ENCODE measurements at regions not wholly inside any gene's neighbourhood (a gene's known extent, or its start where the extent isn't known, plus 50 kb on each side); places are given as distances from the start of the nearest gene placed in this dataset.

DNA sequence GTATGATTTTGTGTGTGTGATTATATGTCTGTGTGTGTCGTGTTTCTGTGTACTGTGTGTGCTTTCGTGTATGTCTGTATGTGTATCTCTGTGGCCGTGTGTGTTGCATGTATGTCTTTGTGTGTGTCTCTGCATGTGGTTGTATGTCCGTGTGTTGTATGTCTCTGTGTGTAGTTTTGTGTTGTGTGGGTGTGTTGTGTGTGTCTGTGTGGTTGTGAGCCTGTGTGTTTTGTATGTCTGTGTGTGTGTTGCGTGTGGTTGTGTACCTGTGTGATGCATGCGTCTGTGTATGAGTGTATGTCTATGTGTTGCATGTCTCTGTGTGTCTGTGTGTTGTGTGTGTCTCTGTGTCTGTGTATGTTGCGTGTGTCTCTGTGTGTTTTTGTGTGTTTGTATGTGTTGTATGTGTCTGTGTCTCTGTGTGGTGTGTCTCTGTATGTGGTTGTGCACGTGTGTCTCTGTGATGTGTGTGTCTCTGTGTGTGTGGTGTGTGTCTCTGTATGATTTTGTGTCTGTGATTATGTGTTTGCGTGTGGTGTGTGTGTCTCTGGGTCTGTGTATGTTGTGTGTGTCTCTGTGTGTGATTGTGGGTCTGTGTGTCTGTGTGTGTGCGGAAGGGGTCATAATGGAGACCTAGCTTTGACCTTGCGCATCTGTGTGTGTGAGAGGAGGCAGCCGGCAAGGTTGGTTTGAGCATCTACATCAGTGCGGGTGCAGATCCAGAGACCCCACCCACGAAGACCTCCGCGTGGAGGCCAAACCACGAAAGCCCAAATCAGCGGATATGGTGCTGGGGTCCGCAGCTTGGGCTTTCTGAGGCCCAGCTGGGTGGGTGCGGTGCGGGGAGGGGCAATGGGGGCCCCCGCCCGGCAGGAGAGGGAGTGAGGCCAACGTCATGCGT, 212.6 kb upstream of the GSE1 start:
- Mint-ChIP-seq H3K4me3 (no peak overlapping the region), H3K27ac (no peak overlapping the region), H3K36me3 (ENCODE audit: low read depth) (no peaks in the 10 kb centered on the region), H3K9me3 (no peaks in the 10 kb centered on the region), H3K4me1 (peaks cover 49% of the 10 kb centered on the region), H3K27me3 (ENCODE audit: low read depth, poor library complexity) (peaks cover 23% of the 10 kb centered on the region)
- DNase-seq, result peak; percentile 0
- TF ChIP-seq, protein P1, sequence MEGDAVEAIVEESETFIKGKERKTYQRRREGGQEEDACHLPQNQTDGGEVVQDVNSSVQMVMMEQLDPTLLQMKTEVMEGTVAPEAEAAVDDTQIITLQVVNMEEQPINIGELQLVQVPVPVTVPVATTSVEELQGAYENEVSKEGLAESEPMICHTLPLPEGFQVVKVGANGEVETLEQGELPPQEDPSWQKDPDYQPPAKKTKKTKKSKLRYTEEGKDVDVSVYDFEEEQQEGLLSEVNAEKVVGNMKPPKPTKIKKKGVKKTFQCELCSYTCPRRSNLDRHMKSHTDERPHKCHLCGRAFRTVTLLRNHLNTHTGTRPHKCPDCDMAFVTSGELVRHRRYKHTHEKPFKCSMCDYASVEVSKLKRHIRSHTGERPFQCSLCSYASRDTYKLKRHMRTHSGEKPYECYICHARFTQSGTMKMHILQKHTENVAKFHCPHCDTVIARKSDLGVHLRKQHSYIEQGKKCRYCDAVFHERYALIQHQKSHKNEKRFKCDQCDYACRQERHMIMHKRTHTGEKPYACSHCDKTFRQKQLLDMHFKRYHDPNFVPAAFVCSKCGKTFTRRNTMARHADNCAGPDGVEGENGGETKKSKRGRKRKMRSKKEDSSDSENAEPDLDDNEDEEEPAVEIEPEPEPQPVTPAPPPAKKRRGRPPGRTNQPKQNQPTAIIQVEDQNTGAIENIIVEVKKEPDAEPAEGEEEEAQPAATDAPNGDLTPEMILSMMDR (IDR thresholded peaks at IDR 0.05), result no peak

DNA sequence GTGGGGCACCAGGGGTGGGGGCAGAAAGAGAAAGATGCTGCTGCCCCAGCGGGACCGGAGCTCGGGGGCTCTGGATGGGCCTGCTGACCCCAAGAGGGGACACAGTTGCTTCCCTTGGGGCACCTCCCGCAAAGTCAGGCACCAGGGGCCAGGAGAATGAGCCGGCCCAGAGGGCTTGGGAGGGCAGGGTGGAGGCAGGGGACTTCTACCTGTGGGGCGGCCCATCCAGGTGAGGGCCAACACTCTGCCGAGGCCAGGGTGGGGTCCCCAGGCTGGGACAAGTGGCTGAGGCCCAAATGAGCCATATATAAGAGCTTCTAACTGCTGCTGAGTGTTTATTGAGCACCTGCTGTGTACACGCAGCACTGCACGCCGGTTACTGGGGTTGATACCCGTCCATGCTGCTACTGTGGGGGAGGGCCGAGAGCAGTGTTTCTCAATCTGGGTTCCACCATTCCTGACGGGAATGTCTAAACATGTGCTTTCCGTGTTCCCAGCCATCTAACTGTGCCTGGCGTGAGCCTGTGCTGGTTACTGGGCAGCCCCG, 211.7 kb upstream of the GSE1 start:
- peaks cover 41% of the 10 kb centered on the region for H3K4me1 Mint-ChIP-seq
- H3K4me3 Mint-ChIP-seq, result no peak overlapping the region
- peaks cover 21% of the 10 kb centered on the region for H3K27me3 Mint-ChIP-seq (ENCODE audit: low read depth, poor library complexity)
- H3K9me3 Mint-ChIP-seq, result no peaks in the 10 kb centered on the region
- TF ChIP-seq, protein P1 (IDR thresholded peaks at IDR 0.05), result no peak
- H3K36me3 Mint-ChIP-seq (ENCODE audit: low read depth), result no peaks in the 10 kb centered on the region
- H3K27ac Mint-ChIP-seq, result no peak overlapping the region
- DNase-seq, result no peak

DNA sequence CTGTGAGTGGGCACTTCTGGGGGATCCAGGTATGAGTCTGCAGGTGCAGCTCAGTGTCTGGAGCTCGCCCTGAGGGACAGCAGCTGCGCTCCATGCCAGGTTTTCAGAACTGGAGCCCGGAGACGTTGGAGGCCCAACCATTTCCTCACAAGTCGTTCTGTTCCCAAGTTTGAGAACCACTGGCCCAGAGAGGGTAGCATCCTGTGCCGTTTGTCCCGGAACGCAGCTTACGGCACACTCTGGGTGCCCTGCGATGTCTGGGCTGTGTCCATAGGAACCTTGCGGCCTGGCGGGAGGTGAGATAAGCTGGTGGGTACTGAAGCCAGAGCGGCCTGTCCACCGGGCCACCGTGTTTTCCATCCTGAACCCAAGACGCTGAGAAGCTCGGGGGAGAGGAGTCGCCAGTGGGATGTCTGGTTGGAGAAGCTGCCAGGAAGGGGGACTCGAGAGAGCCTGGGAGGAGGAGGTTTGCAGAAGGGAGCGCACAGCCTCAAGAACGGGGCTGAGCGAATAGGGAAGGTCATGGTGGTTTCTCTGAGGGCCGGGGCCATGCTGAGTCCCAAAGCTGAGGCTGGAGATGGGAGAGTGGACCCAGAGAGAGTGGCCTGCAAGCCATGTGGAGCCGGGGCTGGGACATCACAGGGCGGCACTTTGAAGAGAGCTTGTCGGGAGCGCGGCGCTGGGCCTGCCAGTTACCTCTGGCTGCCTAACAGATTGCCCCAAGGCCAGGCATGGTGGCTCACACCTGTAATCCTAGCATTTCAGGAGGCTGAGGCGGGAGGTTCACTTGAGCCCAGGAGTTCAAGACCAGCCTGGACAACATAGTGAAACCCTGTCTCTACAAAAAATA, 211.0 kb upstream of the GSE1 start:
- Mint-ChIP-seq H3K27ac (no peak overlapping the region), H3K27me3 (ENCODE audit: low read depth, poor library complexity) (peaks cover 17% of the 10 kb centered on the region), H3K4me1 (peaks cover 34% of the 10 kb centered on the region), H3K9me3 (no peaks in the 10 kb centered on the region), H3K4me3 (no peak overlapping the region), H3K36me3 (ENCODE audit: low read depth) (no peaks in the 10 kb centered on the region)
- TF ChIP-seq, protein P1 (IDR thresholded peaks at IDR 0.05), result no peak
- DNase-seq, result no peak

DNA sequence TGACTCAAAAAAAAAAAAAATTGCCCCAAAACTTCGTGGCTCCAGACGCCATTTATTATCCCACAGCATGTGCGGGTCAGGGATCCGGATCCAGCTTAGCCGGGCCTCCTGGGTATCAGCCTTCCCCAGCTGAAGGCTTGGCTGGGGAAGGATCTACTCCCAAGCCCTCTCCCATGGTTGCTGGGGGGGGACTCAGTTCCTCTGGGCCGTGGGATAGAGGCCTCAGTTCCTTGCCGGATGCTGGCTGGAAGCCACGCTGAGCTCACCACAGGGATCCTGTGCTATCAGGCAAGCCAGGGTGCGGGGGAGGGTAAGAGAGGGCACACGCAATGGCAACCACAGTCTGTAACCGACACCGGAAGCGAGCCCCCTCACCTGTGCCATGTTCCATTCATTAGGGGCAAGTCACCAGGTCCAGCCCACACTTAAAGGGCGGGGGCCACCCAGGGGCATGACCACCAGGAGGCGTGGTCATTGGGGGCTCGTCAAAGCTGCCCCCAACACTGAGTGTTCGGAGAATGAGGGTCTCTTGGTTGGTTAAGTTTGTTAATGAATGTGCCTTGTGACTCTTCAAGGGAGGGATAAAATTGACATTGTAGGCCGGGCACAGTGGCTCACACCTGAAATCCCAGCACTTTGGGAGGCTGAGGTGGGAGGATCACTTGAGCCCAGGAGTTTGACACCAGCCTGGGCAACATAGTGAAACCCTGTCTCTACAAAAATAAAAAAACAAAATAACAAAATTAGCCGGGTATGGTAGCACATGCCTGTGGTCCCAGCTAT, 210.0 kb upstream of the GSE1 start:
- no peak overlapping the region for H3K4me3 Mint-ChIP-seq
- no peaks in the 10 kb centered on the region for H3K36me3 Mint-ChIP-seq (ENCODE audit: low read depth)
- TF ChIP-seq, protein P1 (IDR thresholded peaks at IDR 0.05), result no peak
- H3K27me3 Mint-ChIP-seq (ENCODE audit: low read depth, poor library complexity), result peaks cover 17% of the 10 kb centered on the region
- no peak for DNase-seq
- no peaks in the 10 kb centered on the region for H3K9me3 Mint-ChIP-seq
- H3K27ac Mint-ChIP-seq, result no peak overlapping the region
- H3K4me1 Mint-ChIP-seq, result peaks cover 24% of the 10 kb centered on the region

DNA sequence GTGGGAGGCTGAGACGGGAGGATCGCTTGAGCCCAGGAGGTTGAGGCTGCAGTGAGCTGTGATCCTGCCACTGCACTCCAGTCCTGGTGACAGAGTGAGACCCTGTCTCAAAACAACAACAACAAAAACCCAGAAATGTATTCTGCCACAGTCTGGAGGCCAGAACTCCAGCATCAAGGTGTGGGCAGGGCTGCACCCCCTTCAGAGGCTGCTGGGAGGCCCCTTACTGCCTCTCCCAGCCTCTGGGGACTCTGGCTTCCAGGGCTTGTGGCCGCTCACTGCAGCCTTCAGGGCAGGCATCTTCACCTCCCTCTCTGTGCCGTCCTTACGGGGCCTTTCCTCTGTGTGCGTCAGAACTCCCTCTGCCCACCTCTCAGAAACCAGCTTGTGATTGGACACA, 209.4 kb upstream of the GSE1 start:
- no peak overlapping the region for H3K27ac Mint-ChIP-seq
- H3K4me1 Mint-ChIP-seq, result peaks cover 18% of the 10 kb centered on the region
- H3K36me3 Mint-ChIP-seq (ENCODE audit: low read depth), result no peaks in the 10 kb centered on the region
- TF ChIP-seq, protein P1 (IDR thresholded peaks at IDR 0.05), result no peak
- no peak for DNase-seq
- H3K4me3 Mint-ChIP-seq, result no peak overlapping the region
- H3K27me3 Mint-ChIP-seq (ENCODE audit: low read depth, poor library complexity), result peaks cover 13% of the 10 kb centered on the region
- no peaks in the 10 kb centered on the region for H3K9me3 Mint-ChIP-seq

All from nephron progenitor cell (in vitro differentiated cells).